HL-60 (cell line): ENCODE measurements at regions not wholly inside any gene's neighbourhood (a gene's known extent, or its start where the extent isn't known, plus 50 kb on each side); places are given as distances from the start of the nearest gene placed in this dataset.

Experiments
- CTCF ChIP-seq: IDR thresholded peaks from one replicate; pipeline ENCODE4 v1.5.1; 2011; ENCODE audit warnings: low read length, control low read depth, inconsistent platforms; ENCODE audit not compliant: insufficient read depth
- POLR2AphosphoS5 ChIP-seq: IDR thresholded peaks from 2 replicates; pipeline ENCODE4 v1.6.1; 2012; ENCODE audit warnings: low read depth

DNA sequence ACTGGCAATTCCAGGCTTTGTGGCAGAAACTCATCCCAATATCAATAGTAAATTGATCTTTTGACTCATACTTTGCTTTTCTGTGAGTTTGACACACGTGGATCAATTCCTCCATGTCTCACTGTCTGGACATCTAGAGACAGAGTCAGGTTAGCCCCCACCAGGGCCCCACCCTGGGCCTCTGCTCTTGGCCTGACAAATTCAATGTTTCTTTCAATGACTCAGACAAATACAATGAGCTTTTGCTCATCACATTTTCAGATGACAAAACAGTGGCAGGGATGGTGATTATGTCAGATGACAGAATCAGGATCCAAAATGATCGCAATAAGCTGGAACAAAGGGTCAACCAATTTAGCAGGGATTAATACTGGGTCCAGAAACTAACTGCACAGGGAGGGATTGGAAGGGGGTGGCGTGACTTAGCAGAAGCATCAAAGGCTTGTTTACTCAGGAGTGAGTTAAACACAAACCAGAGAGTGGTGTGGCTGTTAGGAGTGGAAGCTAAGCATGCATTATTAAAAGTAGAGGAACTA, 90.5 kb upstream of the ASIC2 start:
- TF ChIP-seq CTCF (no peak), POLR2AphosphoS5 (no peak)
